SK-N-SH (cell line): ENCODE measurements at regions not wholly inside any gene's neighbourhood (a gene's known extent, or its start where the extent isn't known, plus 50 kb on each side); places are given as distances from the start of the nearest gene placed in this dataset.

ENCODE experiments used
- CTCF ChIP-seq: fragments of 200-600 bp; sonication (generic); IDR thresholded peaks from 2 replicates; pipeline ENCODE4 v1.6.1; 2017; ENCODE audit warnings: antibody characterized with exemption, mild to moderate bottlenecking, moderate library complexity
- PBX3 ChIP-seq: IDR thresholded peaks from 2 replicates; pipeline ENCODE4; 2012
- REST ChIP-seq: IDR thresholded peaks from 2 replicates; pipeline ENCODE4 v1.6.1; 2012; ENCODE audit warnings: mild to moderate bottlenecking, low read depth, low read length, moderate library complexity

GRCh38 chr12:90299121-90299520, 590.5 kb upstream of the ATP2B1 start:
- TF ChIP-seq REST (no peak), CTCF (no peak), PBX3 (no peak)
